SHP77 treated with DMSO at 0.1 percent for 48 hours (cell line): ENCODE measurements at regions not wholly inside any gene's neighbourhood (a gene's known extent, or its start where the extent isn't known, plus 50 kb on each side); places are given as distances from the start of the nearest gene placed in this dataset.
"Not testable (repeated sequence)": the region's sequence is repeated elsewhere in the genome, so short reads cannot be mapped to it uniquely, and the experiment has no call there.

Experiments
- DNase-seq: peaks from one replicate; lab custom pipeline; 2025; lab: John Stamatoyannopoulos, UW

DNA sequence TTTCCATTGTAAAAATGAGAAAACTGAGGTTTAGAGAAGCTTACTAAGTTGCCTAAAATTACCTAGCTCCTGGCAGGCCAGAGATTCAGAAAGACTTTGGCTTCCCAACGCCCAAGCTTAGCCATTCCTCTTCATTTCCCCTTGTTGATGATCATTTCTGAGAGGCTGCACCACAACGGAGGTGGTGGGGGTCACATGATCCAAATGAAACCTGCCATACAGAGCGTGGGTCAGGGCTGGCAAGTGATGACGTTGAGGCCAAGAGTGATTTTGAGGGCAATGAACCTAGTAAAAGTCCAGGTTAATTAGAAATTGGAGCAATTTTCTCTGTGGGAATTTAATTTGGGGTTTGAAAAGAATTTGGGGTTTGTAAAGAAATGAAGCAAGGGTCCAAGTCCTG is 109.9 kb downstream of the TMEM182 start:
- DNase-seq: no peak

DNA sequence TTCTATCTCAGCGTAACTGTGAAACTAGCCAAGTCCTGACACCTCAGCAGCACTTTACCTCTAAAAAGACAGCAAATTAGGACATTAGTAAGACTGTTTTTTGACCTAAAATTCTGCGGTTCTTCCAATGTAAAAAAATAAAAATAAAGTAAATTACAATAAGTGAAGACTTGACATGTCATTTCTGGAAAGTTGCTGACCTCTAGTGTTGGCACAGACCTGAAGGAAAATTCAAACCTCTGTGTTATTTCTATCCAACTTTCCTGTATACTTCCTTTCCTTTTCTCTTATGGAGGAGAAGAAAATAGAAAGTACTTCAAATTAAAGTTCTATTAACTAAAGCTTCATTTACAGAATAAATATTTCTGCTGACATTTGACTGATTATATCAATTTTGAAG is 110.6 kb downstream of the TMEM182 start:
- no peak for DNase-seq

DNA sequence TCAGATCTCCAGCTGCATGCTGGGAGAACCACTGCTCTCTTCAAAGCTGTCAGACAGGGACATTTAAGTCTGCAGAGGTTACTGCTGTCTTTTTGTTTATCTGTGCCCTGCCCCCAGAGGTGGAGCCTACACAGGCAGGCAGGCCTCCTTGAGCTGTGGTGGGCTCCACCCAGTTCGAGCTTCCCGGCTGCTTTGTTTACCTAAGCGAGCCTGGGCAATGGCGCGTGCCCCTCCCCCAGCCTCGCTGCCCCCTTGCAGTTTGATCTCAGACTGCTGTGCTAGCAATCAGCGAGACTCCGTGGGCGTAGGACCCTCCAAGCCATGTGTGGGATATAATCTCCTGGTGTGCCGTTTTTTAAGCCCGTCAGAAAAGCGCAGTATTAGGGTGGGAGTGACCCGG is 117.7 kb downstream of the TMEM182 start:
- not testable (repeated sequence) for DNase-seq

DNA sequence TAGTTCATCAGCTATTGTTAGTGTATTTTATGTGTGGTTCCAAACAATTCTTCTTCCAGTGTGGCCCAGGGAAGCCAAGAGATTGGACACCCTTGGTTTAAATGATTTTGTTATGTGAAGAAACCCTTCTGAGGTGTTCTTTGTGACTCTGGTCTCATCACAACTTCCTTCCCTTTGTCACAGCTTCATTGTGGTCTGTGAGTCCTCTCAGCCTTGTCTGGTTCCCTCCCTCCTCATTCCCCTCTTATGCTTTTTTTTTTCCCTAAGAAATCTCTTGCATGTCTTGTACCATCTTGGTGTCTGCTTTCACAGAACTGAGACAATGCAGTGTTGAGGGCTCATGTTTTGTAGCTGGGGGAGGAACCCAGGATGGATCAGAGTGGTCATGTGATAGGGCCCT is 118.9 kb downstream of the TMEM182 start:
- no peak for DNase-seq

DNA sequence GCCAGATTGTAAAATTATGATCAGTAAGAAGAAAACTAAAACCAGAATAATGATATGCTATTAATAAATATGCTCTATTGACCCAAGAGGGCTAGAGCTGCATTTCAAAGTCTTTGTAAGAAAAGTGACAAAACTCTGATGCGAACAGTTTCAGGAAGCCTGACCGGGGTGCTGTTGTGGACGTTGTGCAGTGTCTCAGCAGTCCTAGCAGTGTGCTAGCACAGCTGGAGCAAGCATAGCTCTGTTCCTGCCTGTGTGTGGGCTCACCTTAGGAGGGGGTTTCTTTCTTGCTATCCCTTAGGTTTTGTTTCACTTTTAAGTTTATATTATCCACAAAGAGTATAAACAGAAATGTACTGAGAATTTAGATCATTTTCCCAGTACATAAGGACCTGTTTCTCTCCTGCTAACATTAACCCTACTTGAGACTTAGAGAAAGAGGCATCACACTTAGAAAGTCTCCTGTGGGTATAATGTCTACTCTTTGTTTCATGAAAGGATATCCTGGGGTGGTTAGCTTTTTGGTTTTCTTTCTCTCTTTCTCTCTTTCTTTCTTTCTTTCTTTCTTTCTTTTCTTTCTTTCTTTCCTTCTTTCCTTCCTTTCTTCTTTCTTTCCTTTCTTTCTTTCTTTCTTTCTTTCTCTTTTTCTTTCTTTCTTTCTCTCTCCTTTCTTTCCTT is 124.5 kb downstream of the TMEM182 start:
- DNase-seq: no peak

DNA sequence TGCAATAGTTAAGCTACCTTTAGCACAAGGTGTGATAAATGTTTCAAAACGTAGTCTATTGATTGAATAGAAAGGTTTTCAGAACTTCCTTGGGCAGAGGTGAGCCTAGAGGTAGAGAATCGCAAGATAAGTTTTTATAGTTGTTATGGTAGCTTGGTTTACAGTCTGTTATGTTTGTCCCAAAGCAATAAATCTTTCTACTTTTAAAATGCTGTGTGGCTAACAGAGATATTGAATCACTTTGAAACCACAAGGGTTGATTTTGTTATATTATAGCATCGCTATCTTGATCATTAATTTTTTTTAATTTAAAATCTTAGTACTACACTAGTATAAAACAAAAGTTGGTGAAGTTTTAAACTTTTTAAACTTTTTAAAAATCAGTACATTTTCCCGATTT is 126.7 kb downstream of the TMEM182 start:
- no peak for DNase-seq

DNA sequence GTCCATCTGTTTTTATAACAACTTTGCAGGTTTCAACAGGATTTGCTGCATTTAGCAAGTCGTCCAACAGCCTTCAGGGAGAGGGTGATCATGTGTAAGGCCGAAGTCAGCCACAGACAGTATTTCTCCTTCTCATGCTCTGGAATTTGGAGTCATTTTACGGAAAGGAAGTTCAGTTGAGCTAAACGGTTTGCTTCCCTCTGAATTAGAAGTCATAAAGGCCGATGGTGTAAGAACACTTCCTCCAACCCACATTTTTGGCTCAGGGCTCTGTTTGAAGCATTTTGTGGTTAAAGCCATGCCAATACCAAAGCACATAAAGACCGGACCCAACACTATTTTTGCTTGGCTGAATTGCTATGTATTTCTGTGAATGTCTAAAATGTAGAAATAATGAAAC is 129.5 kb downstream of the TMEM182 start:
- DNase-seq: no peak

DNA sequence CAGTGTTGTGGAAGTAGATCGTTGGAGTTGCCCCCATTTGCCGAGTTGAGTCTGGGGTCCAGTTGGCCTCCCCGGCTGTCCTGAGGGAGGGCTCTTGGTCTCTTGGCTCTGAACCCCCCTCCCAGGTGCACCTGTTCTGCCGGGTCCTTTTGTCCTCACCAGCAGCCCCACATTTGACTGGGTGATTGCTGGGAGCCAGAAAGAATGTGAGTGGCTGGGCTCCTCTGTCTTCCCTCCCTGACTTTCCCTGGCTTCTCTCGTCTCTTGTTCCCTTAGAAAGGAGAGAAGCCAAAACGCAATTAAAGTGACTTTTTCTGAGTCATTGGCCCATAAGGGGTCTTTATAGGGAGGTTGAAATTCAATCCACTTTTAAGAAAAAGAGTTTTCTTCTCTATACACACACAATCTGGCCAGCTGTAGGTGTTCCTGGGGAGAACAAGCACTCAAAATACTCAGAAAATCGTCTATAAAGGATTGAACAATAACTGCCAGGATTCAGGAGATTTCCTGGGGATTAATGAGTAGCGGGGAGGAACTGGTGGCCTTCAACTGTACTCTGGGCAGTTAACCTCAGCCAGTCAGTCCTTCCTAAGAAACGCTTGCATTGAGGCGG is 131.0 kb downstream of the TMEM182 start:
- no peak for DNase-seq

DNA sequence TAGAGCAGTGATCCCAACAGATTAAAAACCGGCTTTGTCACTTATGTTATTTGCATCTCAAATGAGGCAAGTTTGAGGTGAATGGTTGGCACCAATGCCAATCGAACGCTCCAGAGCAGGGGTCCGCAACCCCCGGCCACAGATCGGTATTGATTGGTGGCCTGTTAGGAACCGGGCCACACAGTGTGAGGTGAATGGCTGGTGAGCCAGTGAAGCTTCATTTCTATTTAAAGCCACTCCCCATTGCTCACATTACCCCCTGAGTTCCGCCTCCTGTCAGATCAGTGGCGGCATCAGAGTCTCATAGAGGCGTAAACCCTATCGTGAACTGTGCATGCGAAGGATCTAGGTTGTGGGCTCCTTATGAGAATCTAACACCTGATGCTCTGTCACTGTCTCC is 132.0 kb downstream of the TMEM182 start:
- no peak for DNase-seq

DNA sequence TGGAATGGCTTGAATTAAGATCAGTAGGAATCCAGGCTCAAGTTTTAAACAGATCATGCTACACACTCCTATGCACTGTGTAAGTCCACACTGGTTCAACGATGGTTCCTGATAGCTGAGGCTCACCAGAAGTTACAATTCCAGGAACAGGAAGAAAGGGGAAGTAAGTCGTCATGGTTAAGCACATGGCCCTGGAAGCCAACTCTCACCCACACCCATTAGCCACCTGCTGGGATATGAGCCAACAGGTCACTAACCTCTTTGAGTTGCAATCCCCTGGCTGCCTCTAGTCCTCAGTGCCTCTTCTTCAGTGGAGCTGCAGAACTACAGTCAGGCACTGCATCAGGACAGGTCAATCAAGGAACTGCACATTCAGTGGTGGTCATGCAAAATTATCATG is 133.5 kb downstream of the TMEM182 start:
- DNase-seq: no peak

DNA sequence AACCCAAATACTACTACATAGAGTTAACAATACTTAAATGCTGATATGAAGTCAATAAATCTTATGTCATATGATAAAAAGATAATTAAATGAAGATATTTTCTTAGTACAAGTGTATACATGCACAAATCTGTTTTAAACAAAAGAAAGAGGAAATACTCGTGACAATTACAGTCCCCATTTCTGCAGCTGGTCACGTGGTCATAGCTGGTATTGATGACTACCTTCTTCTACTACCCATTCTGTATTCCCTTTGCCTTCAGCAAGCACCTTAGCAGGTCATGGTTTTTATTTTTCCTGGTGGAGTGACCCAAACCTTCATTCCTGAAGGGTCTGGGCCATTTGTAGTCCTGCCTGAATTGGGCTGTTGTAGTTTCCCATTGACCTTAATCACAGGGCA is 147.4 kb downstream of the TMEM182 start:
- not testable (repeated sequence) for DNase-seq

DNA sequence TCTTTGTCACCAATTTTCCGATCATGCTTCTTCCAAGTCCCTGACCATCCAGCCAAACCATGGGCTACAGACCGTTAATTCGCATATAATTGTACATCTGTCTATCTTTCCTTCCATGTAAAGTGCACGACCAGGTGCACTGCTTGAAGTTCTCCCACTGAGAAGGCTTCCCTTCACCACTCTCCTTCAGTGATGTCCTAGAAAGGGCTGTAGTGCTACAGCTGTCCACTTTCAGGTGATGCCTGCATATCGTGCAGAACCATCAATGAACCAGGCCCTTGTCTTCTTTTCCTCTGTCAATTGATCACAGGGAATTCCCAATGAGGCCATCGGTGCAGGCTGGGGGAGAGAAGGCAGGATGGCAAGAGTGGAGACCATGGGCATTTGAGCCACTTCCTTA is 148.9 kb downstream of the TMEM182 start:
- no peak for DNase-seq

DNA sequence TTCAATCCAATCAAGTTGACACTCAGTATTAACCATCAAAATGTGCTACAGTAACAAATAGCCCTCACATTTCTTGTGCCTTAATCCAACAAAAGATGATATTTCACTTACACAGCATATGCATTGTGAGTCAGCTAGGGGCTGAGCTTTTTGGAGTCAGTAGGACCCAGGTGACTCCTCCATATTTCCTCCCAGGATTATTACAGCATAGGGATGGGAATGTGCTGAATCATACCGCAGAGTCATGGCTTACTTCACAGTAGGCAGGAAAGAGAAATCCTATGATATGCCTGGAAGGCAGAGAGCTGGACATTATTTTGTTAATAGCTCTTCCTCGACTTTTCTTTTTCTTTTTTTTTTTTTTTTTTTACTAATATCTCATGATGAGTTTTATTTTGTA is 153.3 kb downstream of the TMEM182 start:
- DNase-seq: no peak

DNA sequence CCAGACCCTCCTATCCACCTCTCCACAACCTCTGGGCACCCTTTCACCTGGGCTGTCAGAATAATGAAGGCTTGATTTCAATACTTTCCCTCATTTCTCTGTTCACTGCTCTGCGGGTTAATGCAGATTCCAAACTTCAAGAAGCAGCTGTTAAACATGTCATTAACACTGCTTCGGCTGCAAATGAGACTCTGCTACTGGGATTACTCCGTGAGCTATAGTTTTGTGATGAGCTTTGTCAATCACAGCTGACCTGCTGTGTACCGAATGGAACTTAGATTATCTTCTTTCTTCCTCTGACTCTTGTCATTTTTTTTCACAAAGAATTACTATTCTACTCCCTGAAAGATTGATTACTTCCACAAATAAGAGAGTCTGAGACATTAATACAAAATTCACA is 160.5 kb downstream of the TMEM182 start:
- DNase-seq: no peak

DNA sequence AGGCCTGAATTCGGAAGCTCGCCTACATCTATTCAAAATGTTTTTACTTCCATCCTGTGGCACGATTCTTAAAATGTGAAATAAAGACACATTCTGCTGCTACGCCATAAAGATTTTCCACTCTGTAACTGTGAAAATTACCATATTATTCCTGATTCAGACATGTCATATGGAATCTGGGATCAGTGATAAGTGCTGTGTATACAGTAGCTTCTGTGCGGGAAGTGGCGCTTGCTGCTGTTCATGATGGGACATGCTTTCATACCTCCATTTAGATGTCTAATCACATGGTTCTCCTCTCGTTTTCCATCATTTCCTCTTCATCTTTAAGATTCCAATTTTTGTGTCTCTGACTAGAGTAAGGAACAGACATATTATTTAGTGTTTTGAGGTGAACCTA is 163.2 kb downstream of the TMEM182 start:
- DNase-seq: no peak

DNA sequence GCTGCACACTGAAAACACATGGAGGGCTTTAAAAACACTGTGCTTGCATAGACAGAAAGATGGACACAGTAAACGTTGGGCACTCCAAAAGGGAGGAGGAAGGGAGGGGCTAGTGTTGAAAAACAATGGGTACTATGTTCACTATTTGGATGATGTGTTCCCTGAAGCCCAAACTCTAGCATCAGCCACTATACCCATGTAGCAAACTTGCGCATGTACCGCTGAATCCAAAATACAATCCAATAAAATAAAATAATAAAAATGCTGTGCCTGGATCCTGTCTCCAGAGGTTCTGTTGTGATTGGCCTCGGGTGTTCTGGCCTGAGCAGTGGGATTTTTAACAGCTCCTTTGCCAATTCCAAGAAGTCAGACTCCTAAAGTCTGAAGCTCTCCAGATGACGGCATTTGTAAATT is 166.0 kb downstream of the TMEM182 start:
- DNase-seq: no peak

DNA sequence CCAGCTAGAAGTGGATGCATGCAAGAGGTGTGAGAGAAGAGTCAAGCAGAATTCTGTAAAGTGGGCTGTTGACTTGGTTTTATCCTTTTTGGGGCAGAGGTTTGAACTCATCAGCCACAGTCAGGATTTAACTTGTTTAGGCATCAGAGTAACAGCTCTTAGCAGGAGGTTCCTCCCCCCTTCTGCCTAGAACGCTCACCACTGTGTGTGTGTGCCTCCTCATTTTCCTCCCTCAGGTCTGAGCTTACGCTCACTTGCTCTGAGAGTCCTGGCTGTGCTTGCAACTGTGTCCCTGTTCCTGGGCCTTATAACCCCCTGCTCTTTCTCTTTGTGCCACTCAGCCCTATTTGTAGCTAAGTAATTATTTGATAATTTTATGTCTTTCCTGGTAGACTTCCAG is 167.9 kb downstream of the TMEM182 start:
- no peak for DNase-seq

DNA sequence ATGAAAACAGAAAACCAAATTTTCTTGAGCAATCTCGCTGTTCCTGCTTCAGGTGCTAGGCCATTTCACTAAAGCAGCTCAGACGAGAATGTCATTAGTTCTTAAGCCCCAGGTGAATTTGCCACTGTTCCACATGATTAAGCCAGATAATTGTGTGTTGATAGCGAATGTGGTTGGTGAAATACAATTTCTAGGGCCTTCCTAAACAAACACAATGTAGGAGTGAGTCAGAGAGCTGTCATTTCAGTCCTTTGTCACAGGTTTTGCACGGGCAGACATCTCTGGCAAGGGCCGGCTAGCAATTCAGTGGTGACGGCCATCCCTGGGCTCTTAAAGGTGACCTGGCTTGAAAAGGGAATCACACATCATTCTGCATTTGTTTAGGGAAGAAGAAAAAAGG is 170.7 kb downstream of the TMEM182 start:
- no peak for DNase-seq

DNA sequence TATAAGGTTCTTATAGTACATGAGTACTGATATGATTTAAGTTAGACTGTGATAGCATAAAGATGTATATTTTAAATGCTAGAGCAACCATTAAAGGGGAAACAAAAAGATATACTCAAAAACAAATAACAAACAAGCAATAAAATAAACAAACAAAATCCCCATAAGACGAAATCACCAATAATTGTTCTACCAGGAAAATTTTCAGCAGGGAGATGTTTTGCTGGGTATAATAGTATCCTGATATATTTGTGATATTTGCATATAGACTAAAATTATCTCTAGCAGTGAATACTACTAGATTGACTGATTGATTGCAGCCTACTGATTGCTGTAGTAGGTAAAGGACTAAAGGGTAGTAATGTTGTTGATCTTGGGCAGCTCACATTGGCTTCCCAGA is 177.4 kb downstream of the TMEM182 start:
- no peak for DNase-seq

DNA sequence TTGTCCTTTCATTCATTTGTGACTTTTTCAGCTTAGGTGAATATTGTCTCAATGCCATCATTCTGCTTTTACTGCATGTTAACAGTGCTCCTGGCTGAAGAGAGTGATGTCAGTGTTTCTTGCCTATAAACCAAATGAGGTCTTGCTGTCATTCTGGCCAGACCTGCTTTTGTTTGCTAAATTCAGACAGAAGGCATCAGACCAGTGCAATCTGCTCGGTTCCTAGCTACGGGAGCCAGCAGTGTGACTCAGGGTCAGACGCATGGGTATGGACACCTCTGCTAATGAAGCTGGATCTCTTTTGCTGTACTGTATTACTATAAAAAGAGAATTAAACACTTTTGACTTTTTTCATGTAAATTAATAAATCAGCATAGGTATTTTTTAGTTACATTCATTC is 178.9 kb downstream of the TMEM182 start:
- no peak for DNase-seq

DNA sequence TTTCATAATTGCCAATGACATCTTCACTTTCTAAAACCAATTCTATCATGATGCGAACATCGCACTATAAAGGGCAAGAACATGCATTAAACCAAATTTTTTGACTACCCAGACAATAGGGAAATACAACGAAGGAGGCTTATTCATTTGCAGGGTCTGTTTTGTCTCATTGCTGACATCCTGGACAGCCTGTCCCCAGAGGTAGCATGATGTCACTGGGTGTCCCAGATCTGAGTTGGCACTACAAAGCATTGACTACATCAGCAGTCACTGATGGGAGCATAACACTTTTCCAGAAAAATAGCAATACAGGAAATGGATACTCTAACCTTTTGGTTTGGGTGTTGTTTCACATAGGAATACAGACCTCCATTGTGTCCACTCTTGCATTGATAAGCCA is 180.3 kb downstream of the TMEM182 start:
- DNase-seq: no peak

DNA sequence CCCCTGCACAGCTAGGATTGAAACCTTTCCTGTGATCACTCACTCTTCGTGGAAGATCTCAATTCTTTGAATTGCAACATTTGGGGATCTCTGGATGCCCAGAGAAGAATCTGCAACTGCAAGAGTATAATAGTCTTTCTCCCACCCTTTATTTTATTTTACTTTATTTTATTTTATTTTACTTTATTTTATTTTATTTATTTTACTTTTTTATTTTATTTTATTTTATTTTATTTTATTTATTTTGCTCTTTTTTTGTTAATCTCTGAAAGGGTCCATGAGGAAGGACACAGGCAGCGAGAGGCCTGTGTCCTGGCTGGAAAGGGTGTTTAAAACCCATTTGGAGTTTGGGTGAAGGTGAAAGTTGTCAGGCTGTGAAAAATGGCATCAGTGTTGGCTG is 181.4 kb downstream of the TMEM182 start:
- no peak for DNase-seq

DNA sequence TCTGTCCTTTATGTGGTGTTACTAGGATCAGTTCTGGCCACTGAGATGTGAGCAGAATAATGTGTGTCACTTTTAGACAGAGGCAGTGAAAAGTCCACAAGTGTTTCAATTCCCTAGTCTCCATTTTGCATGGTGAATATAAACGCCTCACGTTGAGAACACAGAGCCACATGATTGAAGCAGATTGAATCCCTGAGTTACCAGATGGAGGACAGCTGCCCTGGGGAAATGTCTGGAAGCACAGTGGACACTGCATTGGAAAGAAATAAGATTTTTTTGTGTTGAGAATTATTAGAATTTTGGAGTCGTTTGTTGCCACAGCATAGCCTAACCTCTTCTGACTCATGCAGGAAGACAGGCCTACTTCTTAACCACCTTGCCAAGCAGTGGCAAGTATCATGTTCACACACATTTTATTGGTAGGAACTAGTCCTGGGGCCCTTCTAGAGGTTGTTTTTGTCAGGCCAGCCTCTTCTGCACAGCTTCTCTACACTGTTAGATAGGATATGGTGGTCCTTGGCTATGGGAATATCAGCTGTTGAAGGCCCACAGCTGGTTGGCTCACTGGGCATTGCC is 188.6 kb downstream of the TMEM182 start:
- no peak for DNase-seq

DNA sequence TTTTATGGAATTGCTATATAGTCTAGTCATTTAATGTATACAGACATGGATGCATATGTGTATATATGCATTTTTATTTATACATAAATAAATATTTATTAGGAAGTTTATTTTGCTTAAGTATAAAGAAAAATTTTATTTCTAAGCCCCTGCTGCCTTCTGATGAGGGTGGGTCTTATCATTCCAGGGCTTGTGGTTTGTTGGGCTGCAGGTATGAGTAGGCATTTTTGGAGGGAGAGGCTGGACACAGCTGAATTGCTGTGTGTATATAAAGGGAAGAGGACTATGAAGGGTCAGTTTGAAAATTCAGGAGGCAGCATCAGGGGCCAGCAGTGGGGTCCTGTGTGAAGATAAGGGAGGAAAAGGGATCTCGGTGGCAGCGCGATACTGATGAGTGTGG is 189.4 kb downstream of the TMEM182 start:
- DNase-seq: no peak
